Mesenchymal stem cell (in vitro differentiated cells and primary cell): ENCODE measurements at regions not wholly inside any gene's neighbourhood (a gene's known extent, or its start where the extent isn't known, plus 50 kb on each side); places are given as distances from the start of the nearest gene placed in this dataset.
"Not testable (repeated sequence)": the region's sequence is repeated elsewhere in the genome, so short reads cannot be mapped to it uniquely, and the experiment has no call there.

Source experiments
- DNase-seq: peaks from one replicate; pipeline ENCODE4 v3.0.0-alpha.2; 2013
- H2AFZ ChIP-seq: one replicate; pipeline ENCODE4 v1.6.1; 2013; ENCODE audit warnings: low read depth, mild to moderate bottlenecking, control low read depth, inconsistent platforms, low read length, moderate library complexity
- H2AK5ac ChIP-seq: 2 replicates; pipeline ENCODE4 v1.6.1; 2013; ENCODE audit warnings: low read length, moderate library complexity, mild to moderate bottlenecking, inconsistent platforms; ENCODE audit not compliant: severe bottlenecking
- H2BK120ac ChIP-seq: one replicate; pipeline ENCODE4 v1.6.1; 2013; ENCODE audit warnings: low read depth, mild to moderate bottlenecking, inconsistent platforms, low read length, moderate library complexity
- H2BK12ac ChIP-seq, 2 experiments: one replicate each; pipeline ENCODE4 v1.6.1; 2013; ENCODE audit warnings: inconsistent platforms in 2 of 2, low read length in 2 of 2, mild to moderate bottlenecking in 2 of 2, moderate library complexity in 2 of 2, control low read depth in 1 of 2
- H2BK15ac ChIP-seq: one replicate; pipeline ENCODE4 v1.6.1; 2013; ENCODE audit warnings: mild to moderate bottlenecking, low read depth, inconsistent platforms; ENCODE audit not compliant: poor library complexity, severe bottlenecking
- H2BK5ac ChIP-seq: 2 replicates; pipeline ENCODE4 v1.6.1; 2013; ENCODE audit warnings: low read depth, mild to moderate bottlenecking, low read length, control low read depth, inconsistent platforms; ENCODE audit not compliant: poor library complexity, severe bottlenecking
- H3K14ac ChIP-seq, 2 experiments: one replicate each; pipeline ENCODE4 v1.6.1; 2013; ENCODE audit warnings: inconsistent platforms in 2 of 2, low read length in 2 of 2, control low read depth in 1 of 2, mild to moderate bottlenecking in 1 of 2, moderate library complexity in 1 of 2
- H3K18ac ChIP-seq, 2 experiments: one replicate each; pipeline ENCODE4 v1.6.1; 2013; ENCODE audit warnings: inconsistent platforms in 2 of 2, low read length in 2 of 2, control low read depth in 1 of 2, low read depth in 1 of 2, mild to moderate bottlenecking in 1 of 2
- H3K23ac ChIP-seq, 2 experiments: one replicate each; pipeline ENCODE4 v1.6.1; 2013; ENCODE audit warnings: inconsistent platforms in 2 of 2, low read length in 2 of 2, mild to moderate bottlenecking in 2 of 2, moderate library complexity in 2 of 2, control low read depth in 1 of 2
- H3K27ac ChIP-seq: 2 replicates; pipeline ENCODE4 v1.5.1; 2013; ENCODE audit warnings: mild to moderate bottlenecking, moderate library complexity, low read length, control low read depth, inconsistent platforms; ENCODE audit not compliant: poor library complexity, severe bottlenecking
- H3K27me3 ChIP-seq, 2 experiments: 2 replicates each; pipeline versions ENCODE4 v1.6.1 to v1.7.0; 2013; ENCODE audit warnings: low read length in 2 of 2, mild to moderate bottlenecking in 2 of 2, moderate library complexity in 2 of 2, control low read depth in 1 of 2, inconsistent platforms in 1 of 2; ENCODE audit not compliant: control insufficient read depth in 1 of 2, insufficient read depth in 1 of 2
- H3K36me3 ChIP-seq, 2 experiments: 2 replicates each; pipeline versions ENCODE4 v1.6.1 to v1.7.0; 2013; ENCODE audit warnings: low read length in 2 of 2, control low read depth in 1 of 2, inconsistent platforms in 1 of 2, low read depth in 1 of 2, mild to moderate bottlenecking in 1 of 2; ENCODE audit not compliant: insufficient read depth in 2 of 2, control insufficient read depth in 1 of 2
- H3K4ac ChIP-seq, 2 experiments: one replicate each; pipeline ENCODE4 v1.6.1; 2013; ENCODE audit warnings: inconsistent platforms in 2 of 2, low read length in 2 of 2, mild to moderate bottlenecking in 2 of 2, moderate library complexity in 2 of 2, control low read depth in 1 of 2, low read depth in 1 of 2
- H3K4me1 ChIP-seq: 2 replicates; pipeline ENCODE4 v1.6.1; 2013; ENCODE audit warnings: low read depth, low read length, control low read depth; ENCODE audit not compliant: control insufficient read depth, insufficient read depth
- H3K4me2 ChIP-seq: 2 replicates; pipeline ENCODE4 v1.6.1; 2013; ENCODE audit warnings: low read length, mild to moderate bottlenecking, inconsistent platforms; ENCODE audit not compliant: poor library complexity, severe bottlenecking
- H3K4me3 ChIP-seq, 2 experiments: 2 replicates each; pipeline versions ENCODE4 v1.5.1 to v1.7.0; 2013; ENCODE audit warnings: low read length in 2 of 2, mild to moderate bottlenecking in 2 of 2, control low read depth in 1 of 2, low read depth in 1 of 2; ENCODE audit not compliant: insufficient read depth in 1 of 2
- H3K79me1 ChIP-seq: replicated peaks from 2 replicates; pipeline ENCODE4 v1.6.1; 2013; ENCODE audit warnings: mild to moderate bottlenecking, control low read depth, low read length, inconsistent platforms; ENCODE audit not compliant: poor library complexity, severe bottlenecking
- H3K9ac ChIP-seq: 2 replicates; pipeline ENCODE4 v1.7.0; 2013; ENCODE audit warnings: mild to moderate bottlenecking, low read length, moderate library complexity
- H3K9me3 ChIP-seq: 2 replicates; pipeline ENCODE4 v1.7.0; 2013; ENCODE audit warnings: mild to moderate bottlenecking, low read length; ENCODE audit not compliant: control insufficient read depth
- H4K8ac ChIP-seq: one replicate; pipeline ENCODE4 v1.6.1; 2013; ENCODE audit warnings: inconsistent platforms, mild to moderate bottlenecking, low read length, moderate library complexity
- H4K91ac ChIP-seq: one replicate; pipeline ENCODE4 v1.6.1; 2013; ENCODE audit warnings: mild to moderate bottlenecking, low read length, inconsistent platforms
- WGBS: methylation state at CpG from one replicate; pipeline ENCODE4 v1.1.7; 2013; ENCODE audit warnings: mixed read lengths; 5-methylcytosine and 5-hydroxymethylcytosine counted together

GRCh38 chrX:96480081-96480480, 204.6 kb upstream of the DIAPH2 start:
- Histone ChIP-seq H2BK5ac (no peak overlapping the region), H4K91ac (no peak overlapping the region), H3K36me3 (no peaks in the 10 kb centered on the region), H3K27me3 (no peaks in the 10 kb centered on the region), H2AK5ac (no peak overlapping the region), H3K27ac (no peak overlapping the region), H3K4ac (no peak overlapping the region), H3K9ac (no peak overlapping the region), H2BK15ac (no peak overlapping the region), H3K9me3 (no peaks in the 10 kb centered on the region), H4K8ac (no peak overlapping the region), H2AFZ (no peak overlapping the region), H3K14ac (no peak overlapping the region), H3K4me2 (no peak overlapping the region), H2BK12ac (no peak overlapping the region), H2BK120ac (no peak overlapping the region), H3K23ac (no peak overlapping the region), H3K4me1 (no peaks in the 10 kb centered on the region), H3K79me1 (no peaks in the 10 kb centered on the region), H3K4me3 (no peak overlapping the region), H3K18ac (no peak overlapping the region)
- no CpG with 5 or more reads among the region's 5 CpGs for WGBS
- peak; percentile 13 for DNase-seq

- H3K9me3 ChIP-seq = no peaks in the 10 kb centered on the region
- H4K8ac ChIP-seq = no peak overlapping the region
- no peak overlapping the region for H3K4ac ChIP-seq
- no peak overlapping the region for H3K23ac ChIP-seq
- H3K27ac ChIP-seq = no peak overlapping the region
- H3K18ac ChIP-seq = no peak overlapping the region
- H3K14ac ChIP-seq = no peak overlapping the region
- no peak overlapping the region for H2BK12ac ChIP-seq
- H4K91ac ChIP-seq = no peak overlapping the region
- no peak overlapping the region for H3K4me3 ChIP-seq
- H2BK120ac ChIP-seq = no peak overlapping the region
- H2AK5ac ChIP-seq = no peak overlapping the region
- H3K4me1 ChIP-seq = no peaks in the 10 kb centered on the region
- no peak for DNase-seq
- no peak overlapping the region for H3K4me2 ChIP-seq
- H3K79me1 ChIP-seq = no peaks in the 10 kb centered on the region
- H2BK15ac ChIP-seq = no peak overlapping the region
- H2AFZ ChIP-seq = no peak overlapping the region
- WGBS = 93% methylated on average over 2 of the region's 4 CpGs
- H2BK5ac ChIP-seq = no peak overlapping the region
- no peak overlapping the region for H3K9ac ChIP-seq
- no peaks in the 10 kb centered on the region for H3K36me3 ChIP-seq
- no peaks in the 10 kb centered on the region for H3K27me3 ChIP-seq
Observed at GRCh38 chrX:96481831-96482230, 202.8 kb upstream of the DIAPH2 start.

GRCh38 chrX:96483647-96484160, 200.9 kb upstream of the DIAPH2 start:
- no peak overlapping the region for H3K4ac ChIP-seq
- no peak overlapping the region for H2BK15ac ChIP-seq
- no peak overlapping the region for H2BK5ac ChIP-seq
- H3K9ac ChIP-seq = no peak overlapping the region
- H3K14ac ChIP-seq = no peak overlapping the region
- no peak overlapping the region for H2BK120ac ChIP-seq
- no peak overlapping the region for H2AFZ ChIP-seq
- H3K23ac ChIP-seq = no peak overlapping the region
- no peak overlapping the region for H2BK12ac ChIP-seq
- H3K9me3 ChIP-seq = no peaks in the 10 kb centered on the region
- H3K27me3 ChIP-seq = no peaks in the 10 kb centered on the region
- H3K79me1 ChIP-seq = no peaks in the 10 kb centered on the region
- no peak overlapping the region for H3K4me2 ChIP-seq
- H3K36me3 ChIP-seq = no peaks in the 10 kb centered on the region
- DNase-seq = no peak
- H4K8ac ChIP-seq = no peak overlapping the region
- H3K27ac ChIP-seq = no peak overlapping the region
- H3K4me3 ChIP-seq = no peak overlapping the region
- WGBS = no CpG with 5 or more reads among the region's 2 CpGs
- no peak overlapping the region for H2AK5ac ChIP-seq
- H3K18ac ChIP-seq = no peak overlapping the region
- H3K4me1 ChIP-seq = no peaks in the 10 kb centered on the region
- no peak overlapping the region for H4K91ac ChIP-seq

GRCh38 chrX:96486687-96487086, 198.0 kb upstream of the DIAPH2 start:
- 94% methylated on average over 4 of the region's 11 CpGs for WGBS
- H2BK120ac ChIP-seq, H2AK5ac ChIP-seq: not testable (repeated sequence)

More at GRCh38 chrX:96486687-96487086, 198.0 kb upstream of the DIAPH2 start:
- not testable (repeated sequence) for H3K4ac ChIP-seq, H4K91ac ChIP-seq, H4K8ac ChIP-seq, H3K36me3 ChIP-seq, H3K23ac ChIP-seq, H2BK15ac ChIP-seq, H3K14ac ChIP-seq, H3K4me3 ChIP-seq, H3K4me1 ChIP-seq, H2AFZ ChIP-seq, H3K79me1 ChIP-seq, H3K27ac ChIP-seq, H3K9ac ChIP-seq, H3K27me3 ChIP-seq, H3K9me3 ChIP-seq, H3K4me2 ChIP-seq, H2BK5ac ChIP-seq, H3K18ac ChIP-seq, DNase-seq, H2BK12ac ChIP-seq
